ENCODE measurements at regions not wholly inside any gene's neighbourhood (a gene's known extent, or its start where the extent isn't known, plus 50 kb on each side); places are given as distances from the start of the nearest gene placed in this dataset.

- intact Hi-C loops (cut with DNase I), result no loop called here
- WGBS, result 48% methylated on average over 7 of the region's 7 CpGs
- Histone ChIP-seq H3K27me3 (replicated peaks; ENCODE audit: insufficient read depth) (no peaks in the 10 kb centered on the region), H3K9me3 (no peaks in the 10 kb centered on the region), H3K27ac (no peak overlapping the region), H3K4me3 (no peak overlapping the region), H3K4me1 (replicated peaks) (no peaks in the 10 kb centered on the region), H3K36me3 (no peaks in the 10 kb centered on the region)
- TF ChIP-seq CTCF (IDR thresholded peaks at IDR 0.05), result no peak
- TF ChIP-seq POLR2AphosphoS5 (IDR thresholded peaks at IDR 0.05), result no peak
- TF ChIP-seq POLR2A (IDR thresholded peaks at IDR 0.05), result no peak
- no peak for DNase-seq (ENCODE audit: low spot score)
Measured at GRCh38 chr12:125249932-125250331, 184.7 kb downstream of the AACS start.

- intact Hi-C loops (cut with DNase I), result no loop called here
- no peaks in the 10 kb centered on the region for H3K9me3 ChIP-seq
- no peaks in the 10 kb centered on the region for H3K4me1 ChIP-seq (replicated peaks)
- no peak overlapping the region for H3K4me3 ChIP-seq
- no peak for DNase-seq (ENCODE audit: low spot score)
- no peaks in the 10 kb centered on the region for H3K36me3 ChIP-seq
- no peak overlapping the region for H3K27ac ChIP-seq
- H3K27me3 ChIP-seq (replicated peaks; ENCODE audit: insufficient read depth), result no peaks in the 10 kb centered on the region
- WGBS, result 81% methylated on average over 4 of the region's 4 CpGs
- no peak for TF ChIP-seq POLR2AphosphoS5 (IDR thresholded peaks at IDR 0.05)
- no peak for TF ChIP-seq POLR2A (IDR thresholded peaks at IDR 0.05)
- no peak for TF ChIP-seq CTCF (IDR thresholded peaks at IDR 0.05)
Measured at GRCh38 chr12:125254236-125254635, 189.0 kb downstream of the AACS start.

DNA sequence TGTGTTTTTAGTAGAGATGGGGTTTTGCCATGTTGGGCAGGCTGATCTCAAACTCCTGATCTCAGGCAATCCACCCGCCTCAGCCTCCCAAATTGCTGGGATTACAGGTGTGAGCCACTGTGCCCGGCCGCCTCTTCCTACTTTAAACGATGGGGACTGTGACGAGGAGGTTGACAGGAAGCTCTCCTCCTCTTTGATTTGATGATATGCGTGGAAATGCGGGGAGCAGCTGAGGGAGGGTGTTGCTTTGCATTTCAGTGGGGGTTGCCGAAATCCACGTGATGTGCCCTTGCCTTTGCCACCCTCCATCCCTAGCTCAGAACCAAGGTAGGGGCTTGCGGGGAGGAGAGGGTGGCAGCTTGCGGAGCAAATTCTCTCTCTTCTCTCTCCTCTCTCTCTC is 189.6 kb downstream of the AACS start:
- Histone ChIP-seq H3K27me3 (replicated peaks; ENCODE audit: insufficient read depth) (no peaks in the 10 kb centered on the region), H3K4me3 (no peak overlapping the region), H3K27ac (no peak overlapping the region), H3K9me3 (no peaks in the 10 kb centered on the region), H3K4me1 (replicated peaks) (no peaks in the 10 kb centered on the region), H3K36me3 (no peaks in the 10 kb centered on the region)
- WGBS, result 79% methylated on average over 11 of the region's 11 CpGs
- TF ChIP-seq CTCF (IDR thresholded peaks at IDR 0.05) (no peak), POLR2AphosphoS5 (IDR thresholded peaks at IDR 0.05) (no peak), POLR2A (IDR thresholded peaks at IDR 0.05) (no peak)
- intact Hi-C loops (cut with DNase I), result no loop called here
- no peak for DNase-seq (ENCODE audit: low spot score)

- H3K27me3 ChIP-seq (replicated peaks; ENCODE audit: insufficient read depth), result no peaks in the 10 kb centered on the region
- no peak for DNase-seq (ENCODE audit: low spot score)
- no peak for TF ChIP-seq POLR2AphosphoS5 (IDR thresholded peaks at IDR 0.05)
- TF ChIP-seq CTCF (IDR thresholded peaks at IDR 0.05), result no peak
- TF ChIP-seq POLR2A (IDR thresholded peaks at IDR 0.05), result no peak
- H3K36me3 ChIP-seq, result no peaks in the 10 kb centered on the region
- H3K4me3 ChIP-seq, result no peak overlapping the region
- H3K27ac ChIP-seq, result no peak overlapping the region
- no peaks in the 10 kb centered on the region for H3K4me1 ChIP-seq (replicated peaks)
- intact Hi-C loops (cut with DNase I), result no loop called here
- 66% methylated on average over 12 of the region's 12 CpGs for WGBS
- H3K9me3 ChIP-seq, result no peaks in the 10 kb centered on the region
Measured at GRCh38 chr12:125255935-125256633, 190.8 kb downstream of the AACS start.

DNA sequence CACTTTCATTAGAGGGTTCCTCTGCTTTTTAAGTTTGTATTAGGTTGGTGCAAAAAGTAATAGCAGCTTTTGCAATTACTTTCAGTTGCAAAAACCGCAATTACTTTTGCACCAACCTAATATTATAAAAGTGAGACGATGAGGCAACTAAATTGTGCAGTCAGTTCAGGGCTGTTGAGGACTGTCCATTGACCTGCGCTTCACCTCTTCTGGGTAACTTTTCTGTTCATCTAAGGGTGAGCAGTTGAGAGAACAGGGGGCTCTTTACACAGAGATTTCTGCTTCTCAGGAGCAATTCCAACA is 191.3 kb downstream of the AACS start:
- no peaks in the 10 kb centered on the region for H3K9me3 ChIP-seq
- DNase-seq (ENCODE audit: low spot score), result no peak
- 86% methylated on average over 3 of the region's 3 CpGs for WGBS
- H3K4me1 ChIP-seq (replicated peaks), result no peaks in the 10 kb centered on the region
- no peaks in the 10 kb centered on the region for H3K27me3 ChIP-seq (replicated peaks; ENCODE audit: insufficient read depth)
- TF ChIP-seq POLR2A (IDR thresholded peaks at IDR 0.05), result no peak
- no peak for TF ChIP-seq CTCF (IDR thresholded peaks at IDR 0.05)
- no peak for TF ChIP-seq POLR2AphosphoS5 (IDR thresholded peaks at IDR 0.05)
- H3K36me3 ChIP-seq, result no peaks in the 10 kb centered on the region
- H3K4me3 ChIP-seq, result no peak overlapping the region
- H3K27ac ChIP-seq, result no peak overlapping the region
- intact Hi-C loops (cut with DNase I), result no loop called here

Data from prostate gland (tissue), 2 donors.